ENCODE measurements at regions not wholly inside any gene's neighbourhood (a gene's known extent, or its start where the extent isn't known, plus 50 kb on each side); places are given as distances from the start of the nearest gene placed in this dataset.

GRCh38 chr6:149158076-149158475 lies 159.4 kb upstream of the TAB2 start:
- no peak for TF ChIP-seq GATA2 (IDR thresholded peaks at IDR 0.05; ENCODE audit: low read depth, low read length)
- TF ChIP-seq GATA3 (IDR thresholded peaks at IDR 0.05; ENCODE audit: low read depth, low read length): no peak
